PC-9 (cell line): ENCODE measurements at regions not wholly inside any gene's neighbourhood (a gene's known extent, or its start where the extent isn't known, plus 50 kb on each side); places are given as distances from the start of the nearest gene placed in this dataset.

Source experiments
- BruUV-seq: library from RNA; stranded (reverse); fragments of 400-500 nt; replicated peaks from 2 replicates; lab custom pipeline; 2021; lab: Mats Ljungman, UMichigan
- CTCF ChIA-PET: fragments of 300-600 bp; sonication (Branson Sonifier 250); formaldehyde crosslinking; loops from one replicate; lab custom pipeline; 2022; ENCODE audit warnings: antibody characterized with exemption; lab: Charles Lee
- POLR2A ChIA-PET: fragments of 300-600 bp; sonication (Branson Sonifier 250); formaldehyde crosslinking; loops from one replicate; lab custom pipeline; 2022; ENCODE audit warnings: antibody characterized with exemption; ENCODE audit not compliant: unreplicated experiment; lab: Charles Lee
- DNase-seq, 2 experiments: peaks; one replicate each; pipeline versions ENCODE4 v3.0.0 to v3.0.0-alpha.2; 2015 to 2022; ENCODE audit warnings: mixed read lengths in 1 of 2
- H2AFZ ChIP-seq: fragments of 200-600 bp; sonication (generic); 2 replicates; pipeline ENCODE4 v1.8.1; 2017; ENCODE audit warnings: antibody characterized with exemption
- H3F3A ChIP-seq: fragments of 200-600 bp; sonication (generic); 2 replicates; pipeline ENCODE4 v1.8.1; 2017; ENCODE audit warnings: antibody characterized with exemption, mild to moderate bottlenecking, low read depth; ENCODE audit not compliant: insufficient read depth
- H3K27ac ChIP-seq: fragments of 200-600 bp; sonication (generic); 2 replicates; pipeline ENCODE4 v1.6.1; 2016; ENCODE audit warnings: mixed run types
- H3K27me3 ChIP-seq: fragments of 200-600 bp; sonication (generic); 2 replicates; pipeline ENCODE4 v1.6.1; 2016; ENCODE audit warnings: low read depth, mixed run types; ENCODE audit not compliant: insufficient read depth
- H3K36me3 ChIP-seq: fragments of 200-600 bp; sonication (generic); 2 replicates; pipeline ENCODE4 v1.6.1; 2016; ENCODE audit warnings: low read depth, mixed run types
- H3K4me1 ChIP-seq: fragments of 200-600 bp; sonication (generic); replicated peaks from 2 replicates; pipeline ENCODE4 v1.6.1; 2016; ENCODE audit warnings: mixed run types; ENCODE audit not compliant: insufficient read depth
- H3K4me2 ChIP-seq: fragments of 200-600 bp; sonication (generic); 2 replicates; pipeline ENCODE4 v1.6.1; 2017; ENCODE audit warnings: mixed run types
- H3K4me3 ChIP-seq: fragments of 200-600 bp; sonication (generic); 2 replicates; pipeline ENCODE4 v1.6.1; 2016; ENCODE audit warnings: mixed run types
- H3K79me2 ChIP-seq: fragments of 200-600 bp; sonication (generic); 2 replicates; pipeline ENCODE4 v1.6.1; 2017; ENCODE audit warnings: low read depth, mixed run types
- H3K9me2 ChIP-seq: fragments of 200-600 bp; sonication (generic); 2 replicates; pipeline ENCODE4 v1.8.1; 2017; ENCODE audit warnings: mild to moderate bottlenecking; ENCODE audit not compliant: insufficient read depth
- H3K9me3 ChIP-seq: fragments of 200-600 bp; sonication (generic); 2 replicates; pipeline ENCODE4 v1.8.1; 2016; ENCODE audit warnings: low read depth; ENCODE audit not compliant: insufficient read depth
- H4K20me1 ChIP-seq: fragments of 200-600 bp; sonication (generic); 2 replicates; pipeline ENCODE4 v1.8.1; 2017; ENCODE audit not compliant: insufficient read depth
- CTCF ChIP-seq: fragments of 200-600 bp; sonication (generic); conservative IDR thresholded peaks from 2 replicates; pipeline ENCODE4 v1.6.1; 2017; ENCODE audit warnings: mixed run types, antibody characterized with exemption, mild to moderate bottlenecking, moderate library complexity
- EZH2 ChIP-seq: fragments of 200-600 bp; sonication (generic); IDR thresholded peaks from 2 replicates; pipeline ENCODE4 v1.8.0; 2017; ENCODE audit warnings: antibody characterized with exemption, low read depth
- intact Hi-C: fragments of 100-400 bp; cut with micrococcal nuclease; formaldehyde crosslinking; loops from one replicate; pipeline ENCODE4 v1.10.0; 2022; ENCODE audit not compliant: unreplicated experiment

GRCh38 chr5:27336817-27337216 is 298.4 kb upstream of the CDH9 start:
- no peak for DNase-seq
- no peaks in the 10 kb centered on the region for H3K36me3 ChIP-seq
- CTCF ChIA-PET: no interaction called here
- H3F3A ChIP-seq: no peaks in the 10 kb centered on the region
- H3K4me3 ChIP-seq: no peak overlapping the region
- H3K27me3 ChIP-seq: no peaks in the 10 kb centered on the region
- no peak overlapping the region for H3K27ac ChIP-seq
- H2AFZ ChIP-seq: no peak overlapping the region
- H3K79me2 ChIP-seq: no peaks in the 10 kb centered on the region
- no peaks in the 10 kb centered on the region for H3K4me1 ChIP-seq
- H3K9me2 ChIP-seq: 0 out of 2 replicates have a peak, but pooled peaks cover 3% of the 10 kb centered on the region
- POLR2A ChIA-PET: no interaction called here
- intact Hi-C loops: no loop called here
- no peaks in the 10 kb centered on the region; the same call in 1 of the 2 replicates for H3K9me3 ChIP-seq
- H3K4me2 ChIP-seq: no peak overlapping the region
- no peak for TF ChIP-seq EZH2
- no peak for TF ChIP-seq CTCF
- no peaks in the 10 kb centered on the region for H4K20me1 ChIP-seq
- no TSS peak for BruUV-seq

GRCh38 chr5:27328480-27328879 is 290.1 kb upstream of the CDH9 start:
- Histone ChIP-seq H3F3A (no peaks in the 10 kb centered on the region), H3K27me3 (no peaks in the 10 kb centered on the region), H4K20me1 (no peaks in the 10 kb centered on the region), H3K4me1 (no peaks in the 10 kb centered on the region), H3K79me2 (no peaks in the 10 kb centered on the region), H2AFZ (no peak overlapping the region), H3K4me3 (no peak overlapping the region), H3K9me2 (0 out of 2 replicates have a peak, but pooled peaks cover 3% of the 10 kb centered on the region), H3K36me3 (no peaks in the 10 kb centered on the region), H3K27ac (no peak overlapping the region), H3K4me2 (no peak overlapping the region), H3K9me3 (no peaks in the 10 kb centered on the region)
- POLR2A ChIA-PET: no interaction called here
- CTCF ChIA-PET: no interaction called here
- intact Hi-C loops: no loop called here
- no TSS peak for BruUV-seq
- DNase-seq: no peak
- TF ChIP-seq EZH2: no peak
- TF ChIP-seq CTCF: no peak

- no peak overlapping the region for H3K4me2 ChIP-seq
- H3K9me3 ChIP-seq: no peaks in the 10 kb centered on the region
- no peaks in the 10 kb centered on the region for H3F3A ChIP-seq
- H3K27me3 ChIP-seq: no peaks in the 10 kb centered on the region
- H3K9me2 ChIP-seq: no peaks in the 10 kb centered on the region
- no TSS peak for BruUV-seq
- H3K4me3 ChIP-seq: no peak overlapping the region
- H3K36me3 ChIP-seq: no peaks in the 10 kb centered on the region
- H2AFZ ChIP-seq: no peak overlapping the region
- TF ChIP-seq CTCF (no peak), EZH2 (no peak)
- intact Hi-C loops: no loop called here
- CTCF ChIA-PET: no interaction called here
- no peaks in the 10 kb centered on the region for H4K20me1 ChIP-seq
- H3K4me1 ChIP-seq: no peaks in the 10 kb centered on the region
- no peak for DNase-seq
- H3K79me2 ChIP-seq: no peaks in the 10 kb centered on the region
- no peak overlapping the region for H3K27ac ChIP-seq
- POLR2A ChIA-PET: no interaction called here
These were observed 287.1 kb upstream of the CDH9 start for GRCh38 chr5:27325513-27325912.
